ENCODE measurements at regions not wholly inside any gene's neighbourhood (a gene's known extent, or its start where the extent isn't known, plus 50 kb on each side); places are given as distances from the start of the nearest gene placed in this dataset.

GRCh38 chr2:37846207-37846606 is 78.9 kb upstream of the RMDN2 start:
- Histone ChIP-seq H3K27me3 (ENCODE audit: control insufficient read depth, insufficient read depth, low read length) (peaks cover 13% of the 10 kb centered on the region), H3K36me3 (ENCODE audit: control insufficient read depth, insufficient read depth, low read length) (no peaks in the 10 kb centered on the region), H3K4me1 (ENCODE audit: control insufficient read depth, insufficient read depth, low read length) (no peaks in the 10 kb centered on the region), H3K4me3 (ENCODE audit: low read depth in 2 of 2, low read length in 2 of 2) (no peak overlapping the region), H3K27ac (ENCODE audit: low read length) (no peak overlapping the region), H3K9me3 (ENCODE audit: control insufficient read depth, insufficient read depth, low read depth, low read length) (no peaks in the 10 kb centered on the region)
- intact Hi-C loops (cut with micrococcal nuclease; ENCODE audit: unreplicated experiment): no loop called here
- DNase-seq (ENCODE audit: low read depth, low spot score) (no peak), ATAC-seq (no peak)
- in situ Hi-C loops (cut with HindIII; ENCODE audit: low pct_unique_long_range_greater_than_20kb, low sequenced_read_pairs): no loop called here
- CTCF ChIA-PET: no interaction called here
- BruUV-seq (replicated peaks): no TSS peak
- POLR2A ChIA-PET: no interaction called here
- no peak for TF ChIP-seq TCF7L2 (IDR thresholded peaks at IDR 0.05; ENCODE audit: low read depth, low read length)

- no TSS peak for BruUV-seq (replicated peaks)
- DNase-seq (ENCODE audit: low read depth, low spot score): no peak
- intact Hi-C loops (cut with micrococcal nuclease; ENCODE audit: unreplicated experiment): no loop called here
- in situ Hi-C loops (cut with HindIII; ENCODE audit: low pct_unique_long_range_greater_than_20kb, low sequenced_read_pairs): no loop called here
- Histone ChIP-seq H3K27me3 (ENCODE audit: control insufficient read depth, insufficient read depth, low read length) (peaks cover 13% of the 10 kb centered on the region), H3K9me3 (ENCODE audit: control insufficient read depth, insufficient read depth, low read depth, low read length) (no peaks in the 10 kb centered on the region), H3K27ac (ENCODE audit: low read length) (no peak overlapping the region), H3K36me3 (ENCODE audit: control insufficient read depth, insufficient read depth, low read length) (no peaks in the 10 kb centered on the region), H3K4me3 (ENCODE audit: low read depth in 2 of 2, low read length in 2 of 2) (no peak overlapping the region), H3K4me1 (ENCODE audit: control insufficient read depth, insufficient read depth, low read length) (no peaks in the 10 kb centered on the region)
- ATAC-seq: no peak
- ChIA-PET POLR2A (no interaction called here), CTCF (no interaction called here)
- TF ChIP-seq CTCF (IDR thresholded peaks at IDR 0.05) (no peak), POLR2AphosphoS5 (IDR thresholded peaks at IDR 0.05; ENCODE audit: low read depth, low read length) (no peak), SIN3A (IDR thresholded peaks at IDR 0.05; ENCODE audit: borderline replicate concordance, insufficient read depth, low read depth, low read length) (no peak), TCF7L2 (IDR thresholded peaks at IDR 0.05; ENCODE audit: low read depth, low read length) (no peak), REST (IDR thresholded peaks at IDR 0.05; ENCODE audit: insufficient read depth in 1 of 2, low read depth in 2 of 2, low read length in 1 of 2) (no peak)
These were observed 77.3 kb upstream of the RMDN2 start for GRCh38 chr2:37847792-37848191.

- in situ Hi-C loops (cut with HindIII; ENCODE audit: low pct_unique_long_range_greater_than_20kb, low sequenced_read_pairs): no loop called here
- no TSS peak for BruUV-seq (replicated peaks)
- Histone ChIP-seq H3K4me3 (ENCODE audit: low read depth in 2 of 2, low read length in 2 of 2) (no peak overlapping the region), H3K27me3 (ENCODE audit: control insufficient read depth, insufficient read depth, low read length) (peaks cover 13% of the 10 kb centered on the region), H3K4me1 (ENCODE audit: control insufficient read depth, insufficient read depth, low read length) (no peaks in the 10 kb centered on the region), H3K9me3 (ENCODE audit: control insufficient read depth, insufficient read depth, low read depth, low read length) (no peaks in the 10 kb centered on the region), H3K36me3 (ENCODE audit: control insufficient read depth, insufficient read depth, low read length) (no peaks in the 10 kb centered on the region), H3K27ac (ENCODE audit: low read length) (no peak overlapping the region)
- POLR2A ChIA-PET: no interaction called here
- CTCF ChIA-PET: no interaction called here
- intact Hi-C loops (cut with micrococcal nuclease; ENCODE audit: unreplicated experiment): no loop called here
- TF ChIP-seq POLR2AphosphoS5 (IDR thresholded peaks at IDR 0.05; ENCODE audit: low read depth, low read length): no peak
- no peak for TF ChIP-seq CTCF (IDR thresholded peaks at IDR 0.05)
- TF ChIP-seq REST (IDR thresholded peaks at IDR 0.05; ENCODE audit: insufficient read depth in 1 of 2, low read depth in 2 of 2, low read length in 1 of 2): no peak
- no peak for TF ChIP-seq SIN3A (IDR thresholded peaks at IDR 0.05; ENCODE audit: borderline replicate concordance, insufficient read depth, low read depth, low read length)
- TF ChIP-seq TCF7L2 (IDR thresholded peaks at IDR 0.05; ENCODE audit: low read depth, low read length): no peak
- ATAC-seq (no peak), DNase-seq (ENCODE audit: low read depth, low spot score) (no peak)
These were observed 76.6 kb upstream of the RMDN2 start for GRCh38 chr2:37848451-37848850.
